ENCODE measurements at regions not wholly inside any gene's neighbourhood (a gene's known extent, or its start where the extent isn't known, plus 50 kb on each side); places are given as distances from the start of the nearest gene placed in this dataset.

- H3K4me3 ChIP-seq, result no peak overlapping the region
- H3K9me2 ChIP-seq (replicated peaks; ENCODE audit: insufficient read depth), result no peaks in the 10 kb centered on the region
- DNase-seq (ENCODE audit: low spot score), result peak; percentile 22
- no peak for TF ChIP-seq EZH2 (IDR thresholded peaks at IDR 0.05; ENCODE audit: borderline replicate concordance)
- TF ChIP-seq CTCF (IDR thresholded peaks at IDR 0.05; ENCODE audit: poor library complexity), result no peak
- TF ChIP-seq EZH2phosphoT487 (IDR thresholded peaks at IDR 0.05; ENCODE audit: low read depth, severe bottlenecking, unreplicated experiment), result no peak
- no peaks in the 10 kb centered on the region for H4K20me1 ChIP-seq (ENCODE audit: insufficient read depth, poor library complexity, severe bottlenecking)
- H3K9me3 ChIP-seq (ENCODE audit: low read depth), result no peaks in the 10 kb centered on the region
- H3K27ac ChIP-seq, result no peak overlapping the region
- H3K79me2 ChIP-seq, result no peaks in the 10 kb centered on the region
- peaks cover 4% of the 10 kb centered on the region for H3K4me1 ChIP-seq (ENCODE audit: insufficient read depth)
- no peak overlapping the region for H2AFZ ChIP-seq
- H3K36me3 ChIP-seq (replicated peaks; ENCODE audit: insufficient read depth, low read depth), result no peaks in the 10 kb centered on the region
- H3K27me3 ChIP-seq, result no peaks in the 10 kb centered on the region
- no peak overlapping the region for H3K4me2 ChIP-seq
These were observed 98.5 kb upstream of the SEL1L start for GRCh38 chr14:81632157-81632556.

GRCh38 chr14:81633496-81633895 lies 99.8 kb upstream of the SEL1L start:
- no peaks in the 10 kb centered on the region for H3K9me2 ChIP-seq (replicated peaks; ENCODE audit: insufficient read depth)
- H3K9me3 ChIP-seq (ENCODE audit: low read depth), result no peaks in the 10 kb centered on the region
- H4K20me1 ChIP-seq (ENCODE audit: insufficient read depth, poor library complexity, severe bottlenecking), result no peaks in the 10 kb centered on the region
- no peak overlapping the region for H3K27ac ChIP-seq
- peaks cover 4% of the 10 kb centered on the region for H3K4me1 ChIP-seq (ENCODE audit: insufficient read depth)
- H3K27me3 ChIP-seq, result no peaks in the 10 kb centered on the region
- H3K4me3 ChIP-seq, result no peak overlapping the region
- no peaks in the 10 kb centered on the region for H3K79me2 ChIP-seq
- H2AFZ ChIP-seq, result no peak overlapping the region
- no peak overlapping the region for H3K4me2 ChIP-seq
- H3K36me3 ChIP-seq (replicated peaks; ENCODE audit: insufficient read depth, low read depth), result no peaks in the 10 kb centered on the region
- no peak for DNase-seq (ENCODE audit: low spot score)
- TF ChIP-seq CTCF (IDR thresholded peaks at IDR 0.05; ENCODE audit: poor library complexity) (no peak), EZH2 (IDR thresholded peaks at IDR 0.05; ENCODE audit: borderline replicate concordance) (no peak), EZH2phosphoT487 (IDR thresholded peaks at IDR 0.05; ENCODE audit: low read depth, severe bottlenecking, unreplicated experiment) (no peak)

GRCh38 chr14:81637639-81638038 lies 104.0 kb upstream of the SEL1L start:
- Histone ChIP-seq H3K4me3 (no peak overlapping the region), H3K27ac (no peak overlapping the region), H3K36me3 (replicated peaks; ENCODE audit: insufficient read depth, low read depth) (no peaks in the 10 kb centered on the region), H3K9me3 (ENCODE audit: low read depth) (no peaks in the 10 kb centered on the region), H3K9me2 (replicated peaks; ENCODE audit: insufficient read depth) (no peaks in the 10 kb centered on the region), H3K4me2 (no peak overlapping the region), H3K27me3 (no peaks in the 10 kb centered on the region), H2AFZ (no peak overlapping the region), H3K4me1 (ENCODE audit: insufficient read depth) (peaks cover 2% of the 10 kb centered on the region), H3K79me2 (no peaks in the 10 kb centered on the region), H4K20me1 (ENCODE audit: insufficient read depth, poor library complexity, severe bottlenecking) (no peaks in the 10 kb centered on the region)
- WGBS (ENCODE audit: low lambda C conversion rate, missing lambda C conversion rate), result 64% methylated on average over 1 of the region's 1 CpG
- no peak for DNase-seq (ENCODE audit: low spot score)
- no peak for TF ChIP-seq EZH2phosphoT487 (IDR thresholded peaks at IDR 0.05; ENCODE audit: low read depth, severe bottlenecking, unreplicated experiment)
- TF ChIP-seq CTCF (IDR thresholded peaks at IDR 0.05; ENCODE audit: poor library complexity), result no peak
- TF ChIP-seq EZH2 (IDR thresholded peaks at IDR 0.05; ENCODE audit: borderline replicate concordance), result no peak

GRCh38 chr14:81638656-81639280 lies 105.1 kb upstream of the SEL1L start:
- H3K27me3 ChIP-seq, result no peaks in the 10 kb centered on the region
- H3K4me2 ChIP-seq, result no peak overlapping the region
- H3K4me1 ChIP-seq (ENCODE audit: insufficient read depth), result no peaks in the 10 kb centered on the region
- no peaks in the 10 kb centered on the region for H3K79me2 ChIP-seq
- DNase-seq (ENCODE audit: low spot score), result no peak
- H3K27ac ChIP-seq, result no peak overlapping the region
- no peak for TF ChIP-seq EZH2 (IDR thresholded peaks at IDR 0.05; ENCODE audit: borderline replicate concordance)
- 84% methylated on average over 3 of the region's 3 CpGs for WGBS (ENCODE audit: low lambda C conversion rate, missing lambda C conversion rate)
- H3K4me3 ChIP-seq, result no peak overlapping the region
- H2AFZ ChIP-seq, result no peak overlapping the region
- H3K9me2 ChIP-seq (replicated peaks; ENCODE audit: insufficient read depth), result no peaks in the 10 kb centered on the region
- no peaks in the 10 kb centered on the region for H3K9me3 ChIP-seq (ENCODE audit: low read depth)
- no peaks in the 10 kb centered on the region for H4K20me1 ChIP-seq (ENCODE audit: insufficient read depth, poor library complexity, severe bottlenecking)
- no peaks in the 10 kb centered on the region for H3K36me3 ChIP-seq (replicated peaks; ENCODE audit: insufficient read depth, low read depth)
